Activated CD4-positive, alpha-beta T cell treated with anti-CD3 and anti-CD28 coated beads, Interleukin-2, amount 10 ng/mL, durations not matched to agents 24 days and 14 days (primary cell): ENCODE measurements at regions not wholly inside any gene's neighbourhood (a gene's known extent, or its start where the extent isn't known, plus 50 kb on each side); places are given as distances from the start of the nearest gene placed in this dataset.
"Not testable (repeated sequence)": the region's sequence is repeated elsewhere in the genome, so short reads cannot be mapped to it uniquely, and the experiment has no call there.

Experiments used
- DNase-seq: peaks from one replicate; pipeline ENCODE4 v3.0.0; 2022
- H3K27ac Mint-ChIP-seq: one replicate; pipeline ENCODE4 v1.8.0; 2022; ENCODE audit warnings: mild to moderate bottlenecking, mixed read lengths
- H3K27me3 Mint-ChIP-seq: one replicate; pipeline ENCODE4 v1.8.0; 2022; ENCODE audit warnings: mixed read lengths
- H3K36me3 Mint-ChIP-seq: one replicate; pipeline ENCODE4 v1.8.0; 2022; ENCODE audit warnings: low read depth, mild to moderate bottlenecking, mixed read lengths
- H3K4me1 Mint-ChIP-seq: one replicate; pipeline ENCODE4 v1.8.0; 2021; ENCODE audit warnings: mixed read lengths
- H3K4me3 Mint-ChIP-seq: one replicate; pipeline ENCODE4 v1.8.0; 2022; ENCODE audit warnings: mild to moderate bottlenecking, moderate library complexity, mixed read lengths
- H3K9me3 Mint-ChIP-seq: one replicate; pipeline ENCODE4 v1.8.0; 2021; ENCODE audit warnings: mixed read lengths
- intact Hi-C: fragments of 100-400 bp; cut with micrococcal nuclease; formaldehyde crosslinking; loops from one replicate; pipeline ENCODE4 v1.15.1; 2023

DNA sequence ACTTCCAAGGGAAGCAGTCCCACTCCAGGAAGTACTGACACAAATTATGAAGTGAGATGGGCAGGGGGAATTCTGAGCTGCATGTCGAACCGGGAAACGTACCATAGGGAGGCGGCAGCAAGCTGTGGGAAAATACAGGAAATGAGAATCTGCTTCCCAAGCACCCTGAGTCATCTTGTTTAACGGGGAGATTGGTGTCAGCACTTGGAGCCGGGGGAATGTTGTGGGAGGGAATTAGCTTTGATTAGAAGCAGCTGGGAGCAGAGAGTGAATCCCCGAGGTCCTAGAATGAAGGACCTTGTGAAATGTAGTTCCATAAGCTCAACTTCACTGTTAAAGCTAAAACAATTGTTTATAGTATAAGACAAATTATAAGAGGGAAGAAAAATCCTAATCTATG is 141.4 kb upstream of the PRKCQ start:
- Mint-ChIP-seq H3K4me1 (no peaks in the 10 kb centered on the region), H3K9me3 (peaks cover 6% of the 10 kb centered on the region), H3K27me3 (peaks cover 34% of the 10 kb centered on the region), H3K27ac (no peak overlapping the region), H3K4me3 (no peak overlapping the region), H3K36me3 (no peaks in the 10 kb centered on the region)
- DNase-seq: no peak
- intact Hi-C loops: no loop called here

DNA sequence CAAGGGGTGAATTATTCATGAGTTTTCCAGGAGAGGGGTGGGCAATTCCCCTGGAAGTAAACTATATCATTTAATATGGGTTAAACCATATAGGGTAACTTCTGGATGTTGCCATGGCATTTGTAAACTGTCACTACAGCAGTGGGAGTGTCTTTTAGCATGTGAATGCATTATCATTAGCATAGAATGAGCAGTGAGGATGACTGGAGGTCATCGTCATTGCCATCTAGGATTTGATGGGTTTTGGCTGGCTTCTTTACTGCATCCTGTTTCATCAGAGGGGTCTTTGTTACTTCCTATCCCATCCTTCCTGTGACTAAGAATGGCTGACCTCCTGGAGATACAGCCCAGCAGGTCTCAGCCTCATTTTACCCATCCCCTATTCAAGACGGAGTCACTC is 139.5 kb upstream of the PRKCQ start:
- no peak overlapping the region for H3K27ac Mint-ChIP-seq
- no peak for DNase-seq
- peaks cover 3% of the 10 kb centered on the region for H3K9me3 Mint-ChIP-seq
- H3K36me3 Mint-ChIP-seq: no peaks in the 10 kb centered on the region
- H3K27me3 Mint-ChIP-seq: peaks cover 36% of the 10 kb centered on the region
- no peak overlapping the region for H3K4me3 Mint-ChIP-seq
- H3K4me1 Mint-ChIP-seq: no peaks in the 10 kb centered on the region
- intact Hi-C loops: no loop called here

DNA sequence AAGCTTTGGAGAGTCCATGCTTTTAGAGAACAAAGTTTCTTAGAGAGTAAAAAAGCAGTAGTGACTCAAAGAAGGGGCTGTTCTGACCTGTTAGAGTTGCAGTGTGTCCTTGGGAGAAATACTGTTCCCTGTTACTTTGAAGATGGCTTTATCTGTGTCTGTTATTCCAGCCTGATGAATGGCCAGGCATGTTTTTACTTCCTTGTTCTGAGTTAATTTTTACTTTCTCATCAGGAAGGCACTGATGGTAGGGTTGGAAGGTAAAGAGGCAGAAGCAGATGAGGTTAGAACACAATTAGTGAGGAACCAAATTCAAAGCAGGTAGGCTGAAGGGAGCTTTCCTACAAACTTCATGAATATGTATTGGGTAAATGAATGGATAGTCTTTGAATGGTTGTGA is 138.5 kb upstream of the PRKCQ start:
- no peaks in the 10 kb centered on the region for H3K9me3 Mint-ChIP-seq
- H3K4me3 Mint-ChIP-seq: no peak overlapping the region
- intact Hi-C loops: no loop called here
- peaks cover 34% of the 10 kb centered on the region for H3K27me3 Mint-ChIP-seq
- peaks cover 4% of the 10 kb centered on the region for H3K4me1 Mint-ChIP-seq
- no peaks in the 10 kb centered on the region for H3K36me3 Mint-ChIP-seq
- no peak overlapping the region for H3K27ac Mint-ChIP-seq
- no peak for DNase-seq

DNA sequence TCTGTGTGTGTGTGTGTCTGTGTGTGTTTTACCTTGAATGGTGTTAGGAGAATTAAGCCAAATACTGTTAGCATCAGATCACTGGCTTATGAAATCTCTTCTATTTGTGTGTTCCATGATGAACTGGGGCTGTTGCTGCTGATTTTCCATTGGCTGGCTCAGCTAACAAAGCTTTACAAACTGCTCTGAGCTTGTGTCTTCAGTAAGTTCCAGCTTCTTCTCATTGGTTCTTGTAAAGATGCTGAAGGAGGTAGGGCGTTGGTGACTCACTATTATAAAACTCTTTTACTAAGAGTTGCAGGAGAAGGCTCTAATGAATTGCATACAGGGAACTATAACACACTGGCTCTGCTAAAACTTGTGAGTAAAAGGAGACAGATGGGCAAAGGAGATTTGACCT is 136.4 kb upstream of the PRKCQ start:
- peaks cover 5% of the 10 kb centered on the region for H3K4me1 Mint-ChIP-seq
- intact Hi-C loops: no loop called here
- DNase-seq: no peak
- no peaks in the 10 kb centered on the region for H3K9me3 Mint-ChIP-seq
- no peak overlapping the region for H3K27ac Mint-ChIP-seq
- H3K27me3 Mint-ChIP-seq: peaks cover 25% of the 10 kb centered on the region
- no peaks in the 10 kb centered on the region for H3K36me3 Mint-ChIP-seq
- no peak overlapping the region for H3K4me3 Mint-ChIP-seq

DNA sequence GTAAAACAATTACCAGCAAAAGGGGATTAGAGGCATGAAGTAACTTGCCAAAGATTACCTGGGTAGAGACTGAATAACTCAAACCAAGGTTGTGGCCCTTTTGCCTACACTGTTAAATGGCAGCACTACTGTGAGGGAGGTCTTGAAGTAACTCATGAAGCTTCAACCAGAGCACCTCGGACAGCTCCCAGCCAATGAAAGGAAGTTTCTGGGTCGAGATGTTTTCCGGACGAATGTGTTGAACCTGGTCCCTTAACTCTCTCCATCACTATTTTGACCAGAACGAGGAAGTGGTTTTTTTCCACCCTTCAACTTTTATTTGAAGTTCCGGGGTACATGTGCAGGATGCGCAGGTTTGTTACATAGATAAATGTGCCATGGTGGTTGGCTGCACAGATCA is 133.6 kb upstream of the PRKCQ start:
- peak; percentile 60 for DNase-seq
- Mint-ChIP-seq H3K4me1 (peaks cover 5% of the 10 kb centered on the region), H3K36me3 (no peaks in the 10 kb centered on the region), H3K4me3 (no peak overlapping the region), H3K9me3 (no peaks in the 10 kb centered on the region), H3K27ac (no peak overlapping the region), H3K27me3 (peaks cover 38% of the 10 kb centered on the region)
- intact Hi-C loops: no loop called here

DNA sequence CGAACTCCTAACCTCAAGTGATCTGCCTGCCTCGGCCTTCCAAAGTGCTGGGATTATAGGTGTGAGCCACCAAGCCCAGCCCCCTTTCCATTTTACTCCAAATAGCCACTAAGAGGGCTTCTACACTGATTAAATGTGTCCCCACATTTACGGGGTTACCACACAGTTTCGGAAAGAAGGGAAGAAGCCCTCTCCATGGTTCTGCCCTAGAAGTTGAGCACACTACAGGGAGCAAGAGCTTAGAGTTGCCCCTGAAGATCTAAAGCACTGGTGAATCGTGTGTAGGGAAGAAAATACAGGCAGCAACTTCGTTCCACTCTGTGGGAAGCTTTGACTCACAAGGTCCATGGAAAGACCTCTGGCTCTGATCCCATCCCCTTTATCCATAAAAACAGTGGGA is 133.0 kb upstream of the PRKCQ start:
- intact Hi-C loops: no loop called here
- peaks cover 5% of the 10 kb centered on the region for H3K4me1 Mint-ChIP-seq
- no peak overlapping the region for H3K4me3 Mint-ChIP-seq
- H3K27ac Mint-ChIP-seq: no peak overlapping the region
- peaks cover 37% of the 10 kb centered on the region for H3K27me3 Mint-ChIP-seq
- no peak for DNase-seq
- no peaks in the 10 kb centered on the region for H3K36me3 Mint-ChIP-seq
- no peaks in the 10 kb centered on the region for H3K9me3 Mint-ChIP-seq

DNA sequence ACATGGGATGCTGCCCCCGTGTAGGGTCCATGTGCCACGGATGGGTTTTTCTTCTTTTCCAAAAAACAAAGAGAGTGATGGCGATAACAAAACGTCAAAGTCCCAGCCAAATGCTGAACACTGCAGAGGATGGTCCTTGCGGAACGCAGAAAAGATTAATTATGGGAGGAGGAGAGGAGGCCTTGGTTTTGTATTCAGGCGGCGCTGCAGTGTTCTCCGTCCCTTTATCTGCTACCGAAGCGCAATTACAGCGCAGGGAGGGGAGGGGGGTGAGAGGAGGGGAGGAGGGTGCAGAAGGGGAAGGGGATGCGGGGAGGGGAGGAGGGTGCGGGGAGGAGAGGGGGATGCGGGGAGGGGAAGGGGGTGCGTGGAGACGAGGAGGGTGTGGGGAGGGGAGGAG is 131.8 kb upstream of the PRKCQ start:
- H3K27me3 Mint-ChIP-seq: peaks cover 40% of the 10 kb centered on the region
- H3K9me3 Mint-ChIP-seq: no peaks in the 10 kb centered on the region
- no peaks in the 10 kb centered on the region for H3K36me3 Mint-ChIP-seq
- H3K4me1 Mint-ChIP-seq: peaks cover 5% of the 10 kb centered on the region
- no peak overlapping the region for H3K4me3 Mint-ChIP-seq
- intact Hi-C loops: no loop called here
- no peak for DNase-seq
- no peak overlapping the region for H3K27ac Mint-ChIP-seq

DNA sequence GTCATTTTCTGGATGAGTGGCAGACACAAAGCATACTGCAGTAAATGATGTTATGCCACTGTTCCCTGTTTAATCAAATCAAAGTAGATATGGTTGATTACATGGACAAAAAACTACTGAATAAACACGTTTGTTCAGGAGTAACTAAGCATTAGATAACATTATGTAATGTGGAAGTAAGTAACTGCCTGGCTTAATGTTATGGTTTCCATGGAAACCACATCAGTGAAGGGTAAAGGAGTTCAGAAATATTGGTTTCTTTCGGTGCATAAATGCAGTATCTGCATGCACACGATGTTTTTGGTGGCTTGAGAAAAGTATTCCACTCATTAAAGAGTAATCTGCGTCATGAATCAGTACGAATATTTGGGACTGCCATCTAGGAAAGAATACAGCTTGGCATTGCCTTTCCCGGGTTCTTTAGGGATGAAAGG is 131.3 kb upstream of the PRKCQ start:
- H3K9me3 Mint-ChIP-seq: no peaks in the 10 kb centered on the region
- intact Hi-C loops: no loop called here
- no peak for DNase-seq
- no peaks in the 10 kb centered on the region for H3K36me3 Mint-ChIP-seq
- H3K27me3 Mint-ChIP-seq: peaks cover 38% of the 10 kb centered on the region
- H3K27ac Mint-ChIP-seq: no peak overlapping the region
- H3K4me1 Mint-ChIP-seq: peaks cover 5% of the 10 kb centered on the region
- no peak overlapping the region for H3K4me3 Mint-ChIP-seq

DNA sequence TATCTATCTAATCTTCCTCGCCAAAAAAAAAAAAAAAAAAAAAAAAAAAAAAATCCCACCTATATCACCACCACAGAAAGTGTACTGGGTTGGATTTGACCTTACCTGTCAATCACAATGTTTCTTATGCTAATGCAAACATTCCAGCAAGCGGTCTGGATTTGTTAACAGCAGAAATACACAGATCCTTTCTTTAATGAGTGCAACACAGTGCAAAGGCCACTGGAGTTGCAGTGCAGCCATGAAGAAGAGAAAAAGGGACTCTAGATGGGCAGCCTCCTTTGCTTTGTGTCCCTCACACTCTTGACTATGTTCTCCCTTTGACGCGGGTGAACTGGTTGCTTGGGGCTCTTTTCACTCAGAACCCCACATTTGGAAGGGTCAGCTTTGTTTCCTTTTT is 127.3 kb upstream of the PRKCQ start:
- Mint-ChIP-seq H3K4me1 (no peaks in the 10 kb centered on the region), H3K9me3 (no peaks in the 10 kb centered on the region), H3K27me3 (peaks cover 41% of the 10 kb centered on the region), H3K27ac (no peak overlapping the region), H3K4me3 (no peak overlapping the region), H3K36me3 (no peaks in the 10 kb centered on the region)
- intact Hi-C loops: no loop called here
- no peak for DNase-seq

DNA sequence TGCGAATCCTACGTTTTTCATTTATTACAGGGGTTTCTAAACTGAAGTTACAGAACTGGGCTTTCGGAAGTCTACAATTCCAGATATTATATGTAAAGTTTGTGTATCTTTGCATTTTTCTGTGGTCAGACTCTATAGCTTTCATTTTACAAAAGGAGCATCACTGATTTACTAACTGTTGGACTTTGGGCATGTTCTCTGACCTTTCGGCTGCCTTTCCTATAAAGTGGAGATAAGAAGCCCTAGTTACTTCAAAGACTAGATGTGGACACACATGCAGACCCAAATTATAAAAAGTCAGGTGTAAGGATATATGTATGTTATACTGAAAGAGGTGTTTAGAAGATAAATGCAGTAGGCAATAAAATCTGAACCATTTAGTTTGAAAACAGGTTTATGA is 126.6 kb upstream of the PRKCQ start:
- H3K4me3 Mint-ChIP-seq: no peak overlapping the region
- H3K9me3 Mint-ChIP-seq: no peaks in the 10 kb centered on the region
- no peak overlapping the region for H3K27ac Mint-ChIP-seq
- no peaks in the 10 kb centered on the region for H3K36me3 Mint-ChIP-seq
- DNase-seq: no peak
- H3K4me1 Mint-ChIP-seq: no peaks in the 10 kb centered on the region
- H3K27me3 Mint-ChIP-seq: peaks cover 43% of the 10 kb centered on the region
- intact Hi-C loops: no loop called here

DNA sequence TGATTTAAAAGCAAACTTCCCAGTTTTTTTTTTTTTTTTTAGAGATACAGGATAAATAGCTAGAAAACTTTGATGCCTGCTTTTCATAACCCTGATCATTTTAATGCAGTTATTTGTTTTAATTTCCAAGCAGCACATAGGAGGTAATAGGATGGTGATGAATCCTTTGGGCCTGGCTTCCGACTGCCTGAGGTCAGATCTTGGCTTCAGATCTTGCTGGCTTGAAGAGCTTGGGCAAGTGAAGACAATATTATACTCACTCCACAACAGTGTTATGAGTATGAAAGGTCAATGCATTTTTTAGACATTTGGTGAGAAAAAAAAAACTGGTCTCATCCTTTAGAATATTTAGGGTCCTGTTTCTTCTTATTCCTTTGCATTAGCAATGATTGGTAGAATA is 124.8 kb upstream of the PRKCQ start:
- Mint-ChIP-seq H3K9me3 (no peaks in the 10 kb centered on the region), H3K27ac (no peak overlapping the region), H3K4me3 (no peak overlapping the region), H3K36me3 (no peaks in the 10 kb centered on the region), H3K4me1 (no peaks in the 10 kb centered on the region), H3K27me3 (peaks cover 39% of the 10 kb centered on the region)
- intact Hi-C loops: no loop called here
- no peak for DNase-seq

DNA sequence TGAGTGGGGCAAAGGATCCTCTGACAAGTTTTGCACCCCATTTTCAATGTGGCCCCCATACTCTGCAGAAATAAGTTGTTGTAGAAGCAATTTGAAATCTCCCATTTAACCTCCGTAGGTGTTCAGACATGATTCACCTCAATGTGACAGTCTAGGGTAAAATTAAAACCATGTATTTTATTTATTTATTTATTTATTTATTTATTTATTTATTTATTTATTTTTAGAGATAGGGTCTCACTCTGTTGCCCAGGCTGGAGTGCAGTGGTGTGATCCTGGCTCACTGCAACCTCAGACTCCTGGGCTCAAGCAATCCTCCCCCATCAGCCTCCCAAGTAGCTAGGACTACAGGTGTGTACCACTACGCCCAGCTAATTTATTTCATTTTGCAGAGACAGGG is 122.8 kb upstream of the PRKCQ start:
- intact Hi-C loops, H3K36me3 Mint-ChIP-seq, H3K9me3 Mint-ChIP-seq, H3K4me1 Mint-ChIP-seq, H3K27ac Mint-ChIP-seq, DNase-seq, H3K4me3 Mint-ChIP-seq: not testable (repeated sequence)
- H3K27me3 Mint-ChIP-seq: peaks cover 32% of the 10 kb centered on the region

DNA sequence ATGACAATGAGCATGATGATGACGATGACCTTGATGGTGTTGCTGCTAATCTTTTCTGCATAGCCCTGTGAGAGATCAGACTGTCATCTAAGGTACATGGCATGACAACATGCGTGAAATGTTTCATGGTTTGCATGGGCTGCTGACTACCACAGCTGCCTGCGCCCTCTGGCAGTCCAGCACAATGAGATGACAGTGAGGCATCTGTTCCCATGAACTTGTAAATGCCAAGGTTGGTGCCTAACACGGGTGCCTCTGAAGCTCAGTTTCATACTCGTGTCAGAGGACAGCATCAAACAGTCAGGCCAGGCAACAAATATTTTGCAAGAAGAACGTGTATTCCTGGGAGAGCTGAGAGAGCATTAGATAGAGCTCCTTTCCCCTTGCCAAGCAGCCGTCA is 122.0 kb upstream of the PRKCQ start:
- H3K4me1 Mint-ChIP-seq: no peaks in the 10 kb centered on the region
- no peaks in the 10 kb centered on the region for H3K36me3 Mint-ChIP-seq
- peaks cover 29% of the 10 kb centered on the region for H3K27me3 Mint-ChIP-seq
- H3K27ac Mint-ChIP-seq: no peak overlapping the region
- H3K9me3 Mint-ChIP-seq: no peaks in the 10 kb centered on the region
- no peak overlapping the region for H3K4me3 Mint-ChIP-seq
- no peak for DNase-seq
- intact Hi-C loops: no loop called here

DNA sequence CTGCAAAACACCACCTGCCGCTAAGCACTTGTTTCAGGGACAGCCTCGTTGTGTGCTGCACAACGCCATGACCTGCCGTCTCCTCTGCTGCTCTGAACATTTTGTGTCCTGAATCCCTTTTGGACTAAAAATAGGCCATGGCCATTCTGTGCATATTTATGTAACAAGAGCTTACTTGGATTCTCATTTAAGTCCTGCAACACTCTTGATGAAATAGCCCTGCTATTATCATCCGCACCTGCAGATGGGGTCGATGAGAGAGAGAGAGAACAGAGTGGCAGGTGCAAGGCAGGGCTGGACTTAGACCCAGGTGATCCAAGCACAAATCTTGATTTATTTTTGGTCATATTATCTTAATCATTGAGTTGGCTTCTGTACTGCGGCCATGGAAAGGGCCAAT is 121.2 kb upstream of the PRKCQ start:
- no peak for DNase-seq
- H3K36me3 Mint-ChIP-seq: no peaks in the 10 kb centered on the region
- H3K27me3 Mint-ChIP-seq: peaks cover 29% of the 10 kb centered on the region
- no peak overlapping the region for H3K27ac Mint-ChIP-seq
- H3K9me3 Mint-ChIP-seq: no peaks in the 10 kb centered on the region
- no peaks in the 10 kb centered on the region for H3K4me1 Mint-ChIP-seq
- intact Hi-C loops: no loop called here
- no peak overlapping the region for H3K4me3 Mint-ChIP-seq

DNA sequence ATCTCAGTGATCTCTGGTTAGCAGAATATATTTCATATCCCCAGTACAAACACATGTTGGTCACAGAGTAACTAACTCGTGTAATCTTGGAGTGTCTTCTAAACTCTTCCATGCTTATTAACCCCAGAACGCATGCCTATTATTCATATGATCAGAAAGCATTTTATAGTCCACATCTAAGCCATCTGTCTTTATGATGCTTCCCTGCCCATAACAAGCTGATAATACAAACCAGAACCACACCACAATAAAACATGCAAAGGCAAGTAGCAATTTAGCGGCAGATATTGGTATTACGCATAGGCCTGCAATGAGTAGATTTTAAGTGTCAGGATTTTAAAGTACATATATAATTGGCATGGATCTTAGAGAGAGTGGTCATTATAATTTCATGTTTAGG is 120.0 kb upstream of the PRKCQ start:
- Mint-ChIP-seq H3K27me3 (peaks cover 27% of the 10 kb centered on the region), H3K27ac (no peak overlapping the region), H3K4me3 (no peak overlapping the region), H3K36me3 (no peaks in the 10 kb centered on the region), H3K9me3 (no peaks in the 10 kb centered on the region), H3K4me1 (peaks cover 5% of the 10 kb centered on the region)
- no peak for DNase-seq
- intact Hi-C loops: no loop called here

DNA sequence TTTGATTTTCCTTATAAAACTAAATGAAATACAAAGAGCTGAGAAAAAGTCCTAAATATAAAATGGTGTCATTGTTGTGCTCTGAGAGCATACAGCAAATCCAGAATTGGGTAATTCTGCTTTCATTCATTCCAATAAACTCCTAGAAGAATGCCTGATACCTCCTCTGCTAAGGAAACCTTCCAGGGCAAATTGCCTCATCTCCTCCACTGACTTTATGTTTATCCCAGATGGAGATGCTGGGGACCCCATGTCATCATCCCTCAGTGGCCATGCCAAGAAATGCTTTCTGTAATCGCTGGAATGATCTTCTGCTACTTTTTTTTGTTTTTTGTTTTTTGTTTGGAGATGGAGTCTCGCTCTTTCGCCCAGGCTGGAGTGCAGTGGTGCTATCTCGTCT is 119.3 kb upstream of the PRKCQ start:
- intact Hi-C loops: no loop called here
- H3K4me1 Mint-ChIP-seq: peaks cover 5% of the 10 kb centered on the region
- H3K4me3 Mint-ChIP-seq: no peak overlapping the region
- H3K9me3 Mint-ChIP-seq: no peaks in the 10 kb centered on the region
- H3K27me3 Mint-ChIP-seq: peaks cover 26% of the 10 kb centered on the region
- DNase-seq: no peak
- no peaks in the 10 kb centered on the region for H3K36me3 Mint-ChIP-seq
- no peak overlapping the region for H3K27ac Mint-ChIP-seq
